CD1c-positive myeloid dendritic cell (primary cell): ENCODE measurements at regions not wholly inside any gene's neighbourhood (a gene's known extent, or its start where the extent isn't known, plus 50 kb on each side); places are given as distances from the start of the nearest gene placed in this dataset.
A peak's percentile ranks its signal among the peaks of the same experiment; 100 is the strongest.
"Not testable (repeated sequence)": the region's sequence is repeated elsewhere in the genome, so short reads cannot be mapped to it uniquely, and the experiment has no call there.

Experiments
- DNase-seq: peaks from one replicate; pipeline ENCODE4 v3.0.0-alpha.2; 2016; ENCODE audit errors: extremely low spot score

DNA sequence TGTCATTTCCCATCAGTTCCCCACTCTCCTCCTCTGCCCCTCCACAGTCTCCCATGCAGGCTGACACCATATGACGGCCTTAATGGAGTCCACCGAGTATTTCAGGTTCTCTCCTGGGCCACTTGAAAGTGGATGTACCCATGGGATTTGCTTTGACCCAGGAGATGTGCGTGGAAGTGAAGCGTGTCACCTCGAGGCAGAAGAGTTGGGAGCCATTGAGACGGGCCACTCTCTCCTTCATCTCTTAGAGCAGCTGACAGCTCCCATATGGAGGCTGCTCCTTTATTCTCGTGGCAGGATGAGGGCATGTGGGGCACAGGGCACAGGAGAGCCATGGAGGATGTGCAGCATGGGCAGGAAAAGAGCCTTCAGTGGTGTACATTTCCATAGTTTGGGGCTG is 144.7 kb upstream of the CRYM start:
- not testable (repeated sequence) for DNase-seq

DNA sequence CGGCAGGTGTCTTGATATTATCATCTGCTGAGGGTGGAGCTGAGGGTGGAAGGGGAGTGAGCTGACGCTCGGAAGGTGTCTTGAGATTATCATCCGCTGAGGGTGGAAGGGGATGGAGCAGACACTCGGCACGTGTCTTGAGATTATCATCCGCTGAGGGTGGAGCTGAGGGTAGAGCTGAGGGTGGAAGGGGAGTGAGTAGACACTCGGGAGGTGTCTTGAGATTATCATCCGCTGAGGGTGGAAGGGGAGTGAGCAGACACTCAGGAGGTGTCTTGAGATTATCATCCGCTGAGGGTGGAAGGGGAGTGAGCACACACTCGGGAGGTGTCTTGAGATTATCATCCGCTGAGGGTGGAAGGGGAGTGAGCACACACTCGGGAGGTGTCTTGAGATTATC is 126.6 kb upstream of the CRYM start:
- not testable (repeated sequence) for DNase-seq

DNA sequence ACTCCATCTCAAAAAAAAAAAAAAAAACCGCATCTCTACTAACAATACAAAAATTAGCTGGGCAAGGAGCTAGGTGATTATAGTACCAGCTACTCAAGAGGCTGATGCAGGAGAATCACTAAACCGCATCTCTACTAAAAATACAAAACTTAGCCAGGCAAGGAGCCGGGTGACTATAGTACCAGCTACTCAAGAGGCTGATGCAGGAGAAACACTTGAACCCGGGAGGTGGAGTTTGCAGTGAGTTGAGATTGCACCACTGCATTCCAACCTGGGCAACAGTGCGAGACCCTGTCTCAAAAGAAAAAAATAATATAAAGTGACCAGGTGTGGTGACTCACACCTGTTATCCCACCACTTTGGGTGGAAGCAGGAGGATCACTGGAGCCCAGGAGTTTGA is 119.8 kb upstream of the CRYM start:
- not testable (repeated sequence) for DNase-seq

DNA sequence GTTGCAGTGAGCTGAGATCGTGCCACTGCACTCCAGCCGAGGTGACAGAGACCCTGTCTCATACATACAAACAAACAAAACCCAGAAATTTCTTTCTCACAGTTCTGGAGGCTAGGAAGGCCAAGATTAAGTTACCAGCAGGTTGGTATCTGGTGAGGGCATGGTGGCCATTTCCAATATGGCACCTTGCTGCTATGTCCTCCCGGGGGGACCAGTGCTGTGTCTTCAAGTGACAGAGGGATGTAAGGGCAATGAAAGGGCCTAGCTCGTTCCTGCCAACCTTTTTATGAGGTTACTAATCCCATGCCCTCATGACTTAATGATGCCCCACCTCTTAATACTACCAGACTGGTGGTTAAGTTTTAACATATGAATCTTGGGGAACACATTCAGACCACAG is 118.5 kb upstream of the CRYM start:
- DNase-seq, result not testable (repeated sequence)

DNA sequence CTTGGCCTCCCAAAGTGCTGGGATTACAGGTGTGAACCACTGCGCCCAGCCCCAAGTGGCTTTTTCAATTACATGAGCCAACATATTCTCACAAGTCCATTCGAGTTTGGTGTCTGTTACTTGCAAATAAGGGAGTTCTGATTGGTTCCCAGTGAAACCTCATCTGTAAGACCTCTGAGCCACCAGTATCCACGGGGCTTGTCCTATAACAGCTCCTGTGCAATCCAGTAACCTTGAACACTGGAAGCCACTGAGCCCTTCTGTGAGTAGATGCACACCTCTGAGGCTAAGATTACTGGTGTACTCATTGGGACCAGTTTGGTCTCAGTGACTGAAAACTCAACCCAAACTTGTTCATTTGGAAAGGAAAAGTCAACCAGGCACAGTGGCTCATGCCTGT is 112.5 kb upstream of the CRYM start:
- DNase-seq, result not testable (repeated sequence)

DNA sequence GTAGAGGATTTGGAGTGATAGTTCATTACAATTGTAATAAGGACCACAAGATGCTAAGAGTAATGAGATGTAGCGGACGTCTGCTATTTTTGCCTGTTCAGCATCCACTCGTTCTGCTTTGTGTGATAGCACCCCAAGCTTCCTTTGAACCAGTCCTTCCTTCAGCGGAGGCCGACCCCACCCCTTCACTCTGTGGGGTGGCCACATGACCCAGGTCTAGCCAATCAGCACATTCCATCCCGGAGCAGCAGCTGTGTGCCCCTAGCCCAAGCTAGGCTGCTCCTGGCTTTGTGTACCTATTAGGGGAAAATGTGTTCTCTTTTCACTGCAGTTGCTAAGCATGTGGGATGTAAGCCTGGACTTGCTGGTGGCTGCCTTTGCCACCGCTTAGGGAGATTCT is 111.8 kb upstream of the CRYM start:
- DNase-seq, result not testable (repeated sequence)

DNA sequence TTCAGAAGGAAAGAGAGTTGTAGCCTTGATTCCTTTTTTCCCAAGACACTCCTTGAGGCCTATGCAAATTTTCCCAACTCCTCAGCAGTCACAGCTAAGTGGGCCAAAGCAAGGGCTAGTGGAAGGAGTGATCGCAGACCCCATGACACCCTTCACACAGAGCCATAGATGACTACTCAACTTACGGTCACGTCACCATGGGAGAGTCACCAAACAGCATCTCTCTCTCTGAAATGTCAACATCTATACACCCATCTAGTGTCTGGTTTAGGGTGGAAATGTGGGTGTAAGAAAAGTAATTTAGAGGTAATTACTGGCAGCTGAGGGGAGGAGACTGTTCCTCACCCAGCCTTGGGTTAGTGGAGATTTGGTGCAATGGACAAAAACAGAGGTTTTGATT is 109.7 kb upstream of the CRYM start:
- DNase-seq, result not testable (repeated sequence)

DNA sequence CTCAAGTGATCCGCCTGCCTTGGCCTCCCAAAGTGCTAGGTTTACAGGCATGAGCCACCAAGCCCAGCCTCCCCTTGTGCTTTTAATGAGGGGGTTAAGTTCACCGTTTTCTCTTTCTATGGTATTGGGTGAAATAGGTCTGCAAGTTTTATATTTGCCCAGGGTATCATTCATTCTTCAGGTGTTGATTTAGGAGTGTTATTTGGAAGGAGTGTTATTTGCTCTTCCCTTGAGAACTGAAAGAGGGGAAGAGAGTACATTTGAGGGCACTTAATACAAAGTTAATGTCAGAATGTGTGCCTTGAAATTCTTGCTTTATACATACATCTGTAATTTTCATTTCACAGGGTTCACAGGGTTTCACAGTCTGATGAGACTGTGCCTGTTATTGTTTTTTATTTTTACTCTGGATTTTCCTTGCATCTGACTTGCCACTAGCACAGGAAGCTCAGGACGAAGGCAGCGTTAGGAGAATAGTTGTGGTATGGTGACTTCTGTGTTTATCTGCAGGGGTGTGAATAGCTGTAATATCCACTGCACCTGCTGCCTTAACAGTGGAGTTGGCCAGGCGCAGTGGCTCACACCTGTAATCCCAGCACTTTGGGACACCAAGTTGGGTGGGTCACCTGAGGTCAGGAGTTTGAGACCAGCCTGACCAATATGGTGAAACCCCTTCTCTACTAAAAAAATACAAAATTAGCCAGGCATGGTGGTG is 108.3 kb upstream of the CRYM start:
- DNase-seq, result not testable (repeated sequence)

DNA sequence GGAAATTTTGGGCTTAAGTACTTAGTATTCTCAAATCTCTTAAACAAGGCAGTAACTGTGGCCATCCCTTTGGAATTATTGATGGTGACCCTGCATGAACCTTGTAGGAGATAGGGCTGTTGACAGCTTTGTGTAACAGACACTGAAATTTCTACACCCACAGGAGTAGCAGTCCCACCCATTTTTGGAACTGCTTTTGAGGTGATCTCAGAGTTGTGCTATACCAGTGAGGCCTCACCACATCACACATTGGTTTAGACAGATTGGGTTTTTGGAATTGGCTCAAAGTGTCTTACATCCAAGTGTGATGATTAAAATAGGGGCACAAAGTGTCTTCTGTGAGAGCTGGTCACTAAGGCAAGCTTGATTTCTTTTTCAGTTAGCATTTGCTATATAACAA is 105.6 kb upstream of the CRYM start:
- not testable (repeated sequence) for DNase-seq

DNA sequence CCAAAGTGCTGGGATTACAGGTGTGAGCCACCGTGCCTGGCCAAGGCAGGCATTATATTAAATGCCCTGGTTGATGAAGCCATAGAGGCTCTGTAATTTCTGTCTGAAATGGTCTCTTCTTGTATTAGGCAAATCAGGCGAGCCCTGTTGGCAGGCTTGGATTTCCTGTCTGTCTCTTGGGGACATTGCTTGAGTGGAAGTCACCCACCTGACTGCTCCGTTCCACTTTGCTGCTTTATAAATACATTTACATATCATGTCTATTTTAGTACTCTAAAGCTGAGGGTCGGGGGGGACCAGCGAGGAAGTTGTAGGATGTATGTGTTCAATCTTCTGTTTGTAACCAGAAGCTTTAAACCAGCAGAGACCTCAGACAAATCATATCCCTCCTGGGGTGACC is 101.6 kb upstream of the CRYM start:
- DNase-seq, result not testable (repeated sequence)

DNA sequence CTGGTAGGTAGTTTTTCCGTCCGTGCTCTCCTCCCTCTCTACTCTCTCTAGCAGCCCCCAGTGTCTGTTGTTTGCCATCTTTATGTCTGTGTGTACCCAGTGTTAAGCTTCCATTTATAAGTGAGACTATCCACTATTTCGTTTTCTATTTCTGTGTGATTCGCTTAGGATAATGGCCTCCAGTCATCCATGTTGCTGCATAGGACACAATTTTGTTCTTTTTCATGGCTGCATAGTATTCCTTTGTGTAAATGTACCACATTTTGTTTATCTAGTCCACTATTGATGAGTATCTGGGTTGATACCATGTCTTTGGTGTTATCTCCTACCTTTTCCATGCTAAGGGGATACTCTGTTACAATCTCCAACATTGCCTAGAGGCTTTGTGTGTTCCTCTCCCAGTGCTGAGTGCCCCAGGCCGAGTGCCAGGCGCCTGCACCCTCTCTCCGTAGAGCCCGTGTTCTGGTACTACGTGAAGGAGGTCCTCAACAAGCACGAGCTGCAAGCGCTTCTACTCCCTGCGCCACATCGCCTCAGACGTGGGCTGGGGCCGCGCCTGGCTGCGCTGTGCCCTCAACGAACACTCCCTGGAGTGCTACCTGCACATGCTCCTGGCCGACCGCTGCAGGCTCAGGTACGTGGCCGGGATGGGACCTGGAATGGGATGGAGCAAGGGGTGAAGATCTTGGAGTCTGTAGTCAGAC is 98.3 kb upstream of the CRYM start:
- not testable (repeated sequence) for DNase-seq

DNA sequence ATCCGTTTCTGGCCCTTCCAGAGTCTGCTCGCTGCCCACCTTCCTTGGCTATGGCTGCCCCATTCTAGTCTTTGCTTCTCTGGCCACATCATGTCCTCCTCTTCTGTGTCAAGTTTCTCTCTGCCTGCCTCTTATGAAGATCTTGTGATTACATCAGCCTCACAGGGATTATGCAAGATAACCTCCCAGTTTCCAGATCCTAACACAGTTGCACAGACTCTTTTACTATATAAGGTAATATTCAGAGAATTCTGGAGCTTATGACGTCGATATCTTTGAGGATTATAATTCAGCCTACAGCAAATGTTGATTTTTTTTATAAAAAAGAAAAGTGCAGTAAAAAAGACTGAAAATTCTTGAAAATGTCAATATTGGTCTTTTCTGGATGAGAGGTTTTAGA is 97.2 kb upstream of the CRYM start:
- peak; percentile 20 for DNase-seq

DNA sequence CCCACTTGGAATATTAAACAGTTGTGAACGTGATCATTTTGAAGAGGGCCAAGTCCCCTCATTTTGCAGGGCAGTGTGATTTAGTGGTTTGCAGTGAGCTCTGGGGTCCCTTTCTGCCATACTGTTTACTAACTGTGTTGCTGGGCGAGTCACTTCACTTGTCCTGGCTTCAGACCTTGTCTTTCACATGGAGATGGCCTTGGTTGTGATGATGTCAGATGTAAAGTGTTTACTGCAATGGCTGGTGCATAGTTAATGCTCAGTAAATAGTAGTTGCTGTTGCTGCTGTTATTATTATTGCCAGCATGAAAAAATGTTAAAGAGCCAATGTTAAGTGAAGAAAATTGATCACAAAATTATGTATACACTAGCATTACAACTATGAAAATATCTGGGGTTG is 95.4 kb upstream of the CRYM start:
- not testable (repeated sequence) for DNase-seq

DNA sequence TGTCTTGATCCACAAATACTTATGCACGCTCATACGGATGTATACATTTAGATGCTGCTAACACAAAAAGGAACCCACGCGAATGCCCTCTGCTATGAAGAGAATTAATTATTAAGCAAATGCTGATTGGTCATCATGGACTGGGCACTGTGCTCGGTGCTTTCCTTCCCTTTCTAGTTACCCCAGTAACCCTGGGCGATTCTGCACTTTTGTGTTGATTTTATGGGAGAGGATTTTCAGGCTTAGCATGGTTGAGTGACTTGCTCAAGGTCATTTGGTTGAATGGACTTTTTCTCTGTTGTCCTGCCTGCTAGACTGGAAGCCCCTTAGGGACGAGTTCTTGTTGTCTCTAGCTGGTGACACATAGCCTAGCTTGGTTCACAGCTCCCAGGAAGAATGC is 94.8 kb upstream of the CRYM start:
- DNase-seq, result not testable (repeated sequence)

DNA sequence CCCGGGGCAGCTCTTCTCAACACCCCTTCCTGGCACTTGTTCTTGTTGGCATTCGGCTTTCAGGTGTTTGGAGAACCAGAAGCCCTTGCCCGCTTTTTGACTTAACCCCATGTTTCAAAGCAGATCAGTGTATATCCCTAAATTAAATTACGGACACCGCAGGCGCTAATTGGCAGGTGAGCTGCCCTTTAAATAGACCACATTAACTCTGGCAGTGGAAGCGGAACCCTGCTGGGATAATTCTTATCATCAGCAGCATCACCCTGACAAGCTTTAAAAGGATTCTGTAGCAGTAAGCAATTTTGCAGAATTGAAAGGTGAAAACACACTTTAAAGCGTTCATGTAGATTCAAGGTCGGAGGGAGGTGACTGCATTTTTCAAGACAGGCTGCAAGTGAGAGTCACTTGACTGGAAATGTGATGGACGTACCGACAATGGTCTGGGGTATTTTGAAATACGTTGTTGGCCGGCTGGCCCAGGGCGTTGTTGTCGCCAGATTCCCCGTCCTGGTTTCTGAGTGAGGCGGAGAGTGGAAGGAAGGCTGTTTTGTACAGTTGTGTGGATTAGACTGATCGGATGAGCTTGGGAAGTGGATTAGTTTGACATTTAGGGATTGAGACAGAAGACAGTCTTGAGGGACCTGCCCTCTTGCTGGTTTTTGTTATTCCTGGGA is 94.2 kb upstream of the CRYM start:
- not testable (repeated sequence) for DNase-seq

DNA sequence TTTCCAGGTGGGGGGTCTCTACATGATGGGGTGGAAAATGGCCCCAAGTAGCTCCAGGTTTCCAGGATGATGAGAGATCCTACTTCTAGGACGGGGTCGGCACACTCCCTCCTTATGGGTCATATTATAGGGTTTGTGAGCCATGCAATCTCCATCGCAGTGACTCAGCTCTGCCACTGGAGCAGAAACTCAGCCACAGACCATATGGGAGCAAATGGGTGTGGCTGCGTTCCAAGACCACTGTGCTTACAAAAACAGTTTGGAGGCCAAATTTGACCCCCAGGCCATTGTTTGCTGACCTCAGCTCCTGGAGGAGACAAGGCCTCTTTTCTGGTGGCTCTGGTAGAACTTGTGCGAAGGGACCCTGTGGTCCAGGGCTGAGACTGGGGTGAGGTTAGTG is 92.7 kb upstream of the CRYM start:
- not testable (repeated sequence) for DNase-seq

DNA sequence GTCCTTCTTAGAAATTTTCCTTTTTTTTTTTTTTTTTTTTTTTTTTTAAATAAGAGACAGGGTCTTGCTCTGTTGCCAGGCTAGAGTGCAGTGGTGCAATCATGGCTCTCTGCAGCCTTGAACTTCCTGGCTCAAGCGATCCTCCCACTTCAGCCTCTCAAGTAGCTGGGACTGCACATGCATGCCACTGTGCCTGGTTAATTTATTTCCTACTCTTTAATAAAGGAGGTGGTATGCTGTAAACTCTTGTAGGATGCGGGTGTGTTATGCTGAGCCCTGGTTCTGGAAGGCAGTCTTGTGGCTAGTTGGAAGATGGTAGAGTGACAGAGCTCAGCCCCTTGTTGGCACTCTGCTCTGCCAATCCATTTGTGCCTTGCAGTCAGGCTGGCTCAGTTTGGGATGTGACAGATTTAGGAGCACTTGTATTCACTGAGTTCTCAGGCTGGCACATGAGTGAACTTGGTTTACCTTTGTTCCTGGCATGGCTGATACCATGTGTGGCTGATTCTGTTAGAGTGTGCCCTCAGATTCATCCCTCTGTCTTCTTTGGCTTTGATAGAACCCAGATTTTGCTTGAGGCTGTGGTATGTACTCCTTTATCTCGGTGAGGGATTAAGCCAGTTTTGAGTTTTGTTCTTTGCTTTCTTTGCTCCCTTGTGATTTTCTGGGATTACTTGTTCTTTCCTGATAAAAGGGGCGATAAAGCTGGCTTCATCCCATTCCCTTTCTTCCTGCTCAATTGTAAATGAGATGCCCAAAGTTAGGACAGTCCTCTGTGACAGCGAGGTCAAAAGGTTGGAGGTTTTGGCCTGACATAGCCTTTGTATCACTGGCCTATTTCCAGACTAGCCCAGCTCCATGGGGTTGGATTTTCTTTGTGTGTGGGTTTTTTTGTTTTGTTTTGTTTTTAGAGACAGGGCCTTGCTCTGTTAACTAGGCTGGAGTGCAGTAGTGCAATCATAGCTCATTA is 91.2 kb upstream of the CRYM start:
- DNase-seq, result not testable (repeated sequence)

DNA sequence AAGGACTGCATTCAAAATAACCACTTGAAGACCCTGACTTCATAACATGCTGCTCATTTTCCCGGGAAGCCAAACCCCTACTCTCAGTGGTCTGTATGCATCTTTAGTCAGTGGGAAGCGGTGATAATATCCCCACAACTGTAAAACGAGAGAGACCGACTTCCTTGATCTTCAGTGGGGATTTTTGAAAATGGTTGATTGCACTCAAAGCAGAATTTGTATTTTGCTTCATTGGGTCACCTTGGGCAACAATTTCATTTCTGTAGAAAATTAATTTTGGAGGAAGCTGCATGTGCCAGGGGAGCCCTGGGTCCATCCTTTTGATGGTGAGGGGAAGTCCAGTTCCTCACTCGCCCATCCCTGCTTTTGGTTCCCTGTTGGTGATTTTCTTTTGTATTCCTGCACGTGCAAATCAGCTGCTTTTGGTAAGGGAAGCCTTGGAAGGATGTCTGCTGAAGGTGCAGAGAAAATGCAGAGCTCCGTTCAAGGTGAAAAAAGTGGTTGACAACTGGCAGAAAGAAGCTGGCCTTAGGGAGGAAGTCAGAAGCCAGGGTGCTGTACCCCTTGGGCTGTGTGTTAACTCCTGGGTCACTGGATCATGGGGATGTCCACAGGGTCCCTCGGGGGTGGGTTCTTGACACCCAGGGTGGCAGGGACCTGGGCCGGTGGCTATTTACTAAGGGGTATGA is 89.8 kb upstream of the CRYM start:
- peak; percentile 62 for DNase-seq

DNA sequence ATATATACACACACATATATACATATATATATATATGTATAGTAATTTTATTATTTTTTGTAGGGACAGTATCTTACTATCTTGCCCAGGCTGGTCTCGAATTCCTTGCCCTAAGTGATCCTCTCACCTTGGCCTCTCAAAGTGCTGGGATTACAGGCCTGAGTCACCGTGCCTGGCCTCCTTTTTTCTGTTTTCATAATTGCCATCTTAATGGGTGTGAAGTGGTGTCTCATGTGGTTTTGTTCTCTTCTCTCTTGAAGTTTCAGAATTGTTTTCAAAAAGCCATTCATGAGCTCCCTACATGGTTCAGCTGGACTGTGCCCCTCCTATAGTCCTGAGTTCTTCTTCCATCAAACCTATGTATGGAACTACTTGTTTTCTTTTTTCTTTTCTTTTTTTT is 88.9 kb upstream of the CRYM start:
- not testable (repeated sequence) for DNase-seq

DNA sequence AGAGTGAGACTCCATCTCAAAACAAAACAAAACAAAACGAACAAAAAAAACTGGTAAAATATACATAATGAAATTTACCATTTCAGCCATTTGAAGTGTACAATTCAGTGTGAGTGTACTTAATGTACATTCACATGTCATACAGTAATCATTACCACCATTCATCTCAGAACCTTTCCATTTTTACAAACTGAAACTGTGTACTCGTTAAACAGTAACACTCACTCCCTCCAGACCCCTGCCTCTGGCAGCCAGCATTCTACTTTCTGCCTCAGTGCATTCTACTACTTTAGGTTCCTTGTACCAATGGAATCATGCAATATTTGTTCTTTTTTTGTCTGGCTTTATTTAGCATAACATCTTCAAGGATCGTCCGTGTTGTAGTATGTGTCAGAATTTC is 87.5 kb upstream of the CRYM start:
- peak; percentile 6 for DNase-seq
